Left lung (tissue), 4 donors: ENCODE measurements at regions not wholly inside any gene's neighbourhood (a gene's known extent, or its start where the extent isn't known, plus 50 kb on each side); places are given as distances from the start of the nearest gene placed in this dataset.

ENCODE experiments used
- ATAC-seq: fragments of 200-7000 bp; cut with Tn5 transposase; one replicate; pipeline ENCODE4 v1.9.1; 2020; ENCODE audit warnings: moderate library complexity
- DNase-seq, 4 donors: peaks; one replicate each; pipeline ENCODE4 v3.0.0-alpha.2; 2013 to 2020
- H3K27ac ChIP-seq, 2 donors: fragments of 200-600 bp; sonication (generic) in 1 of 2; one replicate each; pipeline versions ENCODE4 v1.5.0 to v1.8.0; 2020 to 2021
- H3K27me3 ChIP-seq, 2 donors: fragments of 200-600 bp; sonication (generic) in 1 of 2; one replicate each; pipeline versions ENCODE4 v1.5.0 to v1.8.0; 2020 to 2021
- H3K36me3 ChIP-seq, 2 donors: fragments of 200-600 bp; sonication (generic) in 1 of 2; one replicate each; pipeline versions ENCODE4 v1.5.0 to v1.8.0; 2020 to 2021
- H3K4me1 ChIP-seq, 2 donors: fragments of 200-600 bp; one replicate each; pipeline ENCODE4 v1.8.0; 2021
- H3K4me3 ChIP-seq, 2 donors: fragments of 200-600 bp; sonication (generic) in 1 of 2; one replicate each; pipeline versions ENCODE4 v1.5.0 to v1.8.0; 2020 to 2021; ENCODE audit warnings: mild to moderate bottlenecking in 1 of 2
- H3K9me3 ChIP-seq, 2 donors: fragments of 200-600 bp; sonication (generic) in 1 of 2; one replicate each; pipeline versions ENCODE4 v1.5.0 to v1.8.0; 2020 to 2021
- CTCF ChIP-seq, 2 donors: fragments of 200-600 bp; sonication (generic) in 1 of 2; IDR thresholded peaks; one replicate each; pipeline versions ENCODE4 v1.5.0 to v1.8.0; 2021; ENCODE audit warnings: antibody characterized with exemption in 2 of 2
- intact Hi-C, 2 donors: fragments of 100-400 bp; cut with DNase I; formaldehyde crosslinking; loops; one replicate each; pipeline versions ENCODE4 v1.11.2 to v1.14.2; 2022
- donor health status: DM: no; HTN: yes; CAD: no.
- donor health status: DM: no; HTN: no; CAD: no.

- DNase-seq = no peak
- no peak for TF ChIP-seq CTCF (IDR thresholded peaks at IDR 0.05)
- Histone ChIP-seq H3K27me3 (no peaks in the 10 kb centered on the region), H3K4me1 (no peaks in the 10 kb centered on the region), H3K4me3 (no peak overlapping the region), H3K36me3 (no peaks in the 10 kb centered on the region), H3K9me3 (no peaks in the 10 kb centered on the region), H3K27ac (no peak overlapping the region)
- ATAC-seq = no peak
- intact Hi-C loops = no loop called here
Observed at GRCh38 chr2:143909577-143910353, 610.2 kb downstream of the ZEB2 start.

- ATAC-seq = no peak
- Histone ChIP-seq H3K36me3 (no peaks in the 10 kb centered on the region), H3K27ac (no peak overlapping the region), H3K4me1 (no peaks in the 10 kb centered on the region), H3K4me3 (no peak overlapping the region), H3K27me3 (no peaks in the 10 kb centered on the region), H3K9me3 (no peaks in the 10 kb centered on the region)
- TF ChIP-seq CTCF (IDR thresholded peaks at IDR 0.05) = no peak
- intact Hi-C loops = no loop called here
- no peak for DNase-seq
Observed at GRCh38 chr2:143908843-143909242, 611.1 kb downstream of the ZEB2 start.

GRCh38 chr2:143907801-143908200 is 612.1 kb downstream of the ZEB2 start:
- intact Hi-C loops = no loop called here
- ATAC-seq = no peak
- no peak for TF ChIP-seq CTCF (IDR thresholded peaks at IDR 0.05)

GRCh38 chr2:143906850-143907249 is 613.1 kb downstream of the ZEB2 start:
- no peaks in the 10 kb centered on the region for H3K9me3 ChIP-seq
- intact Hi-C loops = no loop called here
- no peak for ATAC-seq

More at GRCh38 chr2:143907801-143908200, 612.1 kb downstream of the ZEB2 start:
- H3K36me3 ChIP-seq = no peaks in the 10 kb centered on the region
- no peaks in the 10 kb centered on the region for H3K27me3 ChIP-seq
- no peaks in the 10 kb centered on the region for H3K4me1 ChIP-seq
- H3K9me3 ChIP-seq = no peaks in the 10 kb centered on the region
- no peak overlapping the region for H3K27ac ChIP-seq
- DNase-seq = no peak
- H3K4me3 ChIP-seq = no peak overlapping the region

GRCh38 chr2:143905587-143905986 is 614.3 kb downstream of the ZEB2 start:
- H3K27me3 ChIP-seq = no peaks in the 10 kb centered on the region
- no peaks in the 10 kb centered on the region for H3K4me1 ChIP-seq
- no peak overlapping the region for H3K4me3 ChIP-seq
- DNase-seq = no peak
- H3K27ac ChIP-seq = no peak overlapping the region
- no peak for ATAC-seq
- intact Hi-C loops = no loop called here
- no peaks in the 10 kb centered on the region for H3K9me3 ChIP-seq
- no peaks in the 10 kb centered on the region for H3K36me3 ChIP-seq
- no peak for TF ChIP-seq CTCF (IDR thresholded peaks at IDR 0.05)

More at GRCh38 chr2:143906850-143907249, 613.1 kb downstream of the ZEB2 start:
- Histone ChIP-seq H3K4me1 (no peaks in the 10 kb centered on the region), H3K27ac (no peak overlapping the region), H3K27me3 (no peaks in the 10 kb centered on the region), H3K36me3 (no peaks in the 10 kb centered on the region), H3K4me3 (no peak overlapping the region)
- DNase-seq = no peak
- TF ChIP-seq CTCF (IDR thresholded peaks at IDR 0.05) = no peak
